ENCODE measurements at regions not wholly inside any gene's neighbourhood (a gene's known extent, or its start where the extent isn't known, plus 50 kb on each side); places are given as distances from the start of the nearest gene placed in this dataset.

DNA sequence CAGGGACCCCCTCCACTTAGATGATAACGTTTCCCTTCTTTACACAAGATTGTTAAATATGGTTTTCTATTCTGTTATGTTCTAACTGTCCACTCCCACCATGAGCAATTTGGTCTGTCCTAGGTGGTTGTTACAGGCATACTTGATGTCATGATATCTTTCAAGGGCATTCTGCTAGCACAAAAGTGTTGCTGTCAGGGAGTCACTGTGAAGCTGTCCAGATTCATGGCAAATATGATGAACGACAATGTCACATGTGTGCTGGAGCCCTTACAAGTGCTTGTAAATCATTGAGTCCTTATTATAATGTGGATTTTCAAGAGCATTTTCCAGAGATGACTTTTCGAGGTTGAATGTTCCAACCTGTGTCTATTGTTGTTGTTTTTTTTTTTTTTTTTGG lies 1250.7 kb upstream of the PRKX start:
- DNase-seq (ENCODE audit: extremely low read depth in 1 of 4, low spot score in 3 of 4) (no peak), ATAC-seq (no peak), FAIRE-seq (no peak)
- Histone ChIP-seq H2AFZ (ENCODE audit: low read depth, low read length) (no peak overlapping the region), H3K4me3 (no peak overlapping the region), H3K36me3 (ENCODE audit: control insufficient read depth, insufficient read depth, low read length) (no peaks in the 10 kb centered on the region), H3K9me1 (ENCODE audit: control insufficient read depth, insufficient read depth, low read length) (no peaks in the 10 kb centered on the region), H4K20me1 (replicated peaks; ENCODE audit: control insufficient read depth, insufficient read depth, low read length) (no peaks in the 10 kb centered on the region), H3K27ac (ENCODE audit: extremely low read depth, low read depth, low read length) (no peak overlapping the region), H3K27me3 (ENCODE audit: control insufficient read depth in 2 of 2, insufficient read depth in 2 of 2, low read length in 2 of 2) (no peaks in the 10 kb centered on the region), H3K4me2 (ENCODE audit: insufficient read depth, low read length) (no peak overlapping the region), H3K4me1 (replicated peaks in 1 of 2; ENCODE audit: control insufficient read depth in 2 of 2, insufficient read depth in 2 of 2, low read length in 2 of 2) (no peaks in the 10 kb centered on the region), H3K9me3 (replicated peaks; ENCODE audit: control insufficient read depth, insufficient read depth, low read depth, low read length) (no peaks in the 10 kb centered on the region), H3K79me2 (ENCODE audit: control insufficient read depth, insufficient read depth, low read length) (no peaks in the 10 kb centered on the region), H3K9ac (ENCODE audit: insufficient read depth in 1 of 2, low read depth in 2 of 2, low read length in 2 of 2) (no peak overlapping the region)
- BruUV-seq (replicated peaks), result no TSS peak
- WGBS (ENCODE audit: insufficient coverage, low coverage, missing lambda C conversion rate), result 0% methylated on average over 3 of the region's 3 CpGs
- intact Hi-C loops (cut with micrococcal nuclease), result no loop called here
- ChIA-PET CTCF (ENCODE audit: low intra/inter-chr PET ratio) (no interaction called here), POLR2A (no interaction called here)
- TF ChIP-seq TBL1XR1 (IDR thresholded peaks at IDR 0.05; ENCODE audit: low read length in 2 of 2) (no peak), CBX1 (IDR thresholded peaks at IDR 0.05; ENCODE audit: low read depth) (no peak), SNIP1 (IDR thresholded peaks at IDR 0.05; ENCODE audit: low read depth) (no peak), KAT8 (IDR thresholded peaks at IDR 0.05; ENCODE audit: low read depth) (no peak), NFIX (CRISPR knock-in tag; IDR thresholded peaks at IDR 0.05; ENCODE audit: low read depth) (no peak), TGIF2 (CRISPR knock-in tag; IDR thresholded peaks at IDR 0.05) (no peak), HNRNPUL1 (IDR thresholded peaks at IDR 0.05; ENCODE audit: low read length) (no peak), MTA2 (IDR thresholded peaks at IDR 0.05; ENCODE audit: low read depth) (no peak), C11orf30 (IDR thresholded peaks at IDR 0.05; ENCODE audit: low read depth) (no peak), SMARCC2 (IDR thresholded peaks at IDR 0.05; ENCODE audit: low read depth) (no peak)
- TF ChIP-seq, protein P1, sequence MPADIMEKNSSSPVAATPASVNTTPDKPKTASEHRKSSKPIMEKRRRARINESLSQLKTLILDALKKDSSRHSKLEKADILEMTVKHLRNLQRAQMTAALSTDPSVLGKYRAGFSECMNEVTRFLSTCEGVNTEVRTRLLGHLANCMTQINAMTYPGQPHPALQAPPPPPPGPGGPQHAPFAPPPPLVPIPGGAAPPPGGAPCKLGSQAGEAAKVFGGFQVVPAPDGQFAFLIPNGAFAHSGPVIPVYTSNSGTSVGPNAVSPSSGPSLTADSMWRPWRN (IDR thresholded peaks at IDR 0.05; ENCODE audit: low read depth), result no peak
- TF ChIP-seq, protein P2, sequence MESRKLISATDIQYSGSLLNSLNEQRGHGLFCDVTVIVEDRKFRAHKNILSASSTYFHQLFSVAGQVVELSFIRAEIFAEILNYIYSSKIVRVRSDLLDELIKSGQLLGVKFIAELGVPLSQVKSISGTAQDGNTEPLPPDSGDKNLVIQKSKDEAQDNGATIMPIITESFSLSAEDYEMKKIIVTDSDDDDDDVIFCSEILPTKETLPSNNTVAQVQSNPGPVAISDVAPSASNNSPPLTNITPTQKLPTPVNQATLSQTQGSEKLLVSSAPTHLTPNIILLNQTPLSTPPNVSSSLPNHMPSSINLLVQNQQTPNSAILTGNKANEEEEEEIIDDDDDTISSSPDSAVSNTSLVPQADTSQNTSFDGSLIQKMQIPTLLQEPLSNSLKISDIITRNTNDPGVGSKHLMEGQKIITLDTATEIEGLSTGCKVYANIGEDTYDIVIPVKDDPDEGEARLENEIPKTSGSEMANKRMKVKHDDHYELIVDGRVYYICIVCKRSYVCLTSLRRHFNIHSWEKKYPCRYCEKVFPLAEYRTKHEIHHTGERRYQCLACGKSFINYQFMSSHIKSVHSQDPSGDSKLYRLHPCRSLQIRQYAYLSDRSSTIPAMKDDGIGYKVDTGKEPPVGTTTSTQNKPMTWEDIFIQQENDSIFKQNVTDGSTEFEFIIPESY (CRISPR knock-in tag; IDR thresholded peaks at IDR 0.05), result no peak
- TF ChIP-seq, protein P3, sequence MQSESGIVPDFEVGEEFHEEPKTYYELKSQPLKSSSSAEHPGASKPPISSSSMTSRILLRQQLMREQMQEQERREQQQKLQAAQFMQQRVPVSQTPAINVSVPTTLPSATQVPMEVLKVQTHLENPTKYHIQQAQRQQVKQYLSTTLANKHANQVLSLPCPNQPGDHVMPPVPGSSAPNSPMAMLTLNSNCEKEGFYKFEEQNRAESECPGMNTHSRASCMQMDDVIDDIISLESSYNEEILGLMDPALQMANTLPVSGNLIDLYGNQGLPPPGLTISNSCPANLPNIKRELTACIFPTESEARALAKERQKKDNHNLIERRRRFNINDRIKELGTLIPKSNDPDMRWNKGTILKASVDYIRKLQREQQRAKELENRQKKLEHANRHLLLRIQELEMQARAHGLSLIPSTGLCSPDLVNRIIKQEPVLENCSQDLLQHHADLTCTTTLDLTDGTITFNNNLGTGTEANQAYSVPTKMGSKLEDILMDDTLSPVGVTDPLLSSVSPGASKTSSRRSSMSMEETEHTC (IDR thresholded peaks at IDR 0.05), result no peak
- in situ Hi-C loops (cut with MboI), result no loop called here
